ENCODE measurements at regions not wholly inside any gene's neighbourhood (a gene's known extent, or its start where the extent isn't known, plus 50 kb on each side); places are given as distances from the start of the nearest gene placed in this dataset.

DNA sequence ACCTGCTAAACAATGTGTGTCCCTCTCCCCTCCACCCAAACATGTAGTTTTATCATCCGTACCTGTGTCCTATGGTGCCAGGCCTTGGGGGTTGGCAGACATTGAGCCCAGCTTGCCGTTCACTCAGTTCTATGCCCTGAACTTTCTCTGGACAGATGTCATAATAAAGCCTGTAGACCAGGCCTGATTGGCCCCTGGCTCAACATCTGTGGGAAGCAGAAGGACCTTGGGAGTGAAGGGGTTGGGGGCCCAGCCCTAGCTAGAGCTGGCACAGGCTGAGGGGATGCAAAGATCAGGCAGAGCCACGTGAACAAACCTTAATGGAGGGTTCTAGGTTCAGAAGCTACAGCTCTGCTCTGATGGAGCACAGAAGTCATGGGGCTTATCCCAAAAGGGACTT, 600.6 kb downstream of the BUD13 start:
- no peak for DNase-seq

DNA sequence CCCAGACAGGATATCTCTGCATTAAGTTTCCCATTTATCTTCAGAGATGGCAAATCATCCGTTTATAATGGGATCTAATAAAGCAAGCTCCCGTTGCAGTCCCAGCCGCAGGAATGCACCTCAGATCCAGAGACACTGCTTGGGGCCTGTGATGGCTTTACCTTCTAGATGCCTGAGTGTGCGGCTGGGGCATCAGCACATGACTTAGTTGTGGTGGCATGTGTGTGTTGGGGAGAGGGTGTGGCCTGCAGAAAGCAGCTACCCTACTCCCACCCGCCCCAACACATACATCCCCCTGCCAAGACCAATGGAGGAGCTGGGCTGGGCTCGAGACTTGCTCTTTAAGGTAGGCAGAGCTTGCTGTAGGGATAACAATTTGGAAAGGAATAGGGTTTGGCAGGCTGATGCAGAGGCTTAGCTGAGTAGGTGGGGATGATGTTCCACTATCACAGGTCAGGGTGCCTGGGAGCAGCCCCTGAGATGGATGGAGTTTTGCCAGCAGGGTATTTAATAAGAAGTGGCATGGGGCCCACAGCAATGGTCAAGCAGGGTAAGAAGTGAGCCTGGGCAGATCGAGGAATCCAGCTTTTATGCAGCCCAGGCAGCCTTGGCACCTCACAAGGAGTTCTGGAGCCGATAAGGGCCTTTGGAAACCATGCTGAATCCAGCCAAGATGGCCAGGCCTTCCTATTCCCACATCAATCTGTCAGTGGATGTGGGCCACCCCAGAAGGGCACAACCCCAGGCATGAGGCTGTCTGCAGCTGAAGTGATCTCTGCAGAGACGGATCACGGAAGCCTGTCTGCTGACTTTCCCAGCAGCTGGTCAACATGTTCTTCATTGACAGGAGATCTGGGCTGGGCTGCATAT, 601.3 kb downstream of the BUD13 start:
- DNase-seq, result no peak

DNA sequence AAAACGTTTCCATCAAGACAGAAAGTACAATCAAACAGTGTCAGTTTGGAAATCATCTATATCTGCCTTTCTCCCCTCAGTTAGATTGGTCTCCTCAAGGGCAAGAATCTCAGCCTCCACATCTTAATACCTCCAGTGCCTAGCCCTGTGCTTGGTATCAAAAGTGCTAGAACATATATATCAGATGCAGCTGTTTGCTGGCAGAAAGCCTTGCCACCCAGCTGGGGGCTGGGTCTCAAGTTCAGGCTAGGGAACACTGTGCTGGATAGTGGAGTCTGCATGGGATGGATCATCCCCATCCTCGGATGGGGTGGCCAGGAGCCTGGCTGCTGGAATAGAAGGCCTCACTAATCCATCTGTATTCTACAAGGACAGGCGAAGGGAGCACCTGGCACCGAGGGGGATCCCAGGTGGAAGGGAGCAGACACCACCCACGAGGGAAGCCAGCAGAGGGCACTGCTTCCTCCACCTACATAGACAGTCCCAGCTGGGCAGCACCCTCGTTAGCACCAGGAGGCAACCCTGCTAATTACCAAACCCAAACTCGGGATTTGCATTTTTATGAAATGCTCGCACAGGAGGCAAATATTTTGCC, 602.2 kb downstream of the BUD13 start:
- DNase-seq, result peak; percentile 29

DNA sequence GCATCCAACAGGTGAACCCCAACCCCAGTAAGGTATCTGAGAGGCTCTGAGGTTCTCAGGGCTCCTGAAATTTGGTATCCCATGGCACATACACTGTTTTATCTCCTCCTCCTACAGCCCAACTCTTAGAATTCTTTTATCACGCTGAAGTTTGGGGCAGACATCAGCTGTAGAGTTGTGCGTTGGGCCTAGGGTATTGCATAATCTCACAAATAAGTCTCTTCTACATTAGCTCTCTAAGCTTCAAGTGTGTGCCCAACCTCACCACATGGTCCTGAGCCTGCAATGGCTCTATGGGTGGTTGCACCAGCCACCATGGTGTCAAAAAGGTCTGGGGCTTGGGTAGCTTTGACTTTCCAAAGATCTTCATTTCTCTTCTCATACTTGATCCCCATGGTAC, 603.0 kb downstream of the BUD13 start:
- DNase-seq, result no peak

DNA sequence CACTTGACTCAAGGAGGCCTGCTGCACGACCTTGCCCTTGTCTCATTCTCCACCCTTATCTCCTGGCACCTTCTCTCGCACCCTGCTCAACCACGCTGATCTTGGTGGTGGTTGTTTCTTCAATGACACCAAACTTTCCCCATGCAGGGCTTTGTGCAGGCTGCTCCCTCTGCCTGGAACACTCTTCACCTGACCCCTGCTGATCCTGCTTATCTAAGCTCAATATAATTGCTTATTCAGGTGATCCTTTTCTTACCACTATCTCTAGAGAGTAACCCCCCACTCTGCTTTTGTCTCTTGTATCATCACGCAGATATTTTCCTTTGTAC, 604.4 kb downstream of the BUD13 start:
- DNase-seq, result no peak

DNA sequence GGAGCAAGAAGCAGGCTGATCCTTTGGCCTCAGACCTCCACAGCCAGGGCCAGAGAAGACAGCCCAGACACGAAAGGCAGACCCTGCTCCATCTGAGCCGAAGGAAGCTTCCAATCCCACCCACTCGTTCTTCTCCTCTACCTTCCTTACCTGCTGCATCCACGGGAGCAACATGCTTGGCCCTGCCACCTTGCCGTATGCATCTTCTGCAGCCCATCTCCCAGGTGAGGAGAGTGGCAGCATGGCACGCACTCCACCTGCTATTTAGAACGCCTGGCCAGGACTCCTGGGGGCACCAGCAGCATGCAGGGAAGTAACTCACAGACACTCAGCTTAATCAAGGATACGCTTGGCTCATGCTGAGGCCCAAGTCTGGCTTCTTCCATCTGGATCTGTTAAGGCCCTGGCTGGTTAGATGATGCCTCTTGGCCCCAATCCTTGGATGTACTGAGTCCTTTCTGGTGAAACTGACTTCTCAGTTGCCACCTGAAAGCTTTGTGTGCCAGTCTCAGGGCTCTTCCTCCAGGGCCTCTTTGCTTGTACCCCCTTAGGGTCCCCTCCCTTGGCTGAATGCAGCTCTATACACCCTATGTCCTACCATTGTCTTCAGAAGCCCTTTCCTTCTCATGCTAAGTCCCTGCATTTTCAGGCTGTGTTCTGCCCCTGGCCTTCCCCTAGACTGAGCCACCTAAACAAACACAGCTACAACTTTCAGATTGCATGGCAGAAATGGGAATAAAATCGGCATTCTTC, 604.9 kb downstream of the BUD13 start:
- no peak for DNase-seq

DNA sequence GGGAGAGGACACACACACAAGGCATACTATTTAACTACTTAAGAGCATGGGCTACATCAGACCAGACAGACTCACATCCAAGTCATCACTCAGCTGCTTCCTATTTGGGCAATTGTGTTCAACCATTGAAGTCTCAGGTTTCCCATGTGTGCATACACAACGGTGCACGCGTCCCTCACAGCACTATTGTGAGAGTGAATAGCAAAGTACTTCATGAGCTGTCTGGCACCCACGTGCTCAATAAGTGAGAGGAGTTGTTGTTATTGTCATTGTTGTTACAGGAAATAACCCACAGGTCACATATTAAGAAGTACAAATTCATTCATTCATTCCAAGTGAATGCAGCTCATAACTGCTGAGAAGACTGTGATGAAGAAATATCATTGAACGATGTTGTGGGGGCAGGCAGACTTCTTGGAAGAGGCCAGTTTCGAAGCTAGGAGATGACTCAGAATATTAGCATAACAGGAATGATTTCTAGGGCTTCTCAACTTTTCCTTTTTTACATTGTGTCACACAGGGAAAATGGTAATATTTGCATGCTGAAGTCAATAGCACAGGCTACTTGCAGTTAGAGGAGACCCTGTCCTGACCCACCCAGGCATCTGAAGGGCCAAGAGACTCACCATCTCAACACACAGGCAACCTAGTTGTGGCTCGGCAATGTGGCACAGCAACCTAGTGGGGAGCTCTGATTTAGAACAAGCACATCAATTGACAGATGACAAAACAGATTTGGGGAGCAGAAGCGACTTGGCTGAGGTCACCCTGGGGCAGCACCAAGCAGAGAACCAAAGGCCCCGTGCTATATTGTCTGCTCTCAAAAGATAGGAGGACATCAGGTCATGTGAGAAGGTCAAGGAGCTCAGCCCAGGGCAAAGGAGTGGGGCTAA, 606.0 kb downstream of the BUD13 start:
- no peak for DNase-seq

DNA sequence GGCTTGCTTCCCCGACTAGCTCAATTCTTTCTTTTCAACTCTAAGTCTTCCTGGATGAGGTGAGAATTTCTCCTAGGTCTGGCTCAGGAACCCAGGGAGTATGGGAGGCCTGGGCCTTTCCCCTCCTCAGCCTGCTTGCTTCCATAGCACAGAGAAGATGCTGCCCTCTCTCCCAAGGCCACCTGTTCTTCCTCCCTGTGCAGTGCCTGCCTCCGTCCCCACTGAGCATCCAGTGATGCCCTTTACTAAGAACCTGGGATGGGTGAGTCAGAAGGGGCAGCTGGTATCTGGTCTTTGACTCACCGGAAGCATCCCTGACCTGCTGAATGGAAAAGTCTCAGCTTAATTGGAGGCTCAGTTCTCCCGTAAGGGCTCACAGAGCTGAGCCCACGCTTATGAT, 607.9 kb downstream of the BUD13 start:
- no peak for DNase-seq

DNA sequence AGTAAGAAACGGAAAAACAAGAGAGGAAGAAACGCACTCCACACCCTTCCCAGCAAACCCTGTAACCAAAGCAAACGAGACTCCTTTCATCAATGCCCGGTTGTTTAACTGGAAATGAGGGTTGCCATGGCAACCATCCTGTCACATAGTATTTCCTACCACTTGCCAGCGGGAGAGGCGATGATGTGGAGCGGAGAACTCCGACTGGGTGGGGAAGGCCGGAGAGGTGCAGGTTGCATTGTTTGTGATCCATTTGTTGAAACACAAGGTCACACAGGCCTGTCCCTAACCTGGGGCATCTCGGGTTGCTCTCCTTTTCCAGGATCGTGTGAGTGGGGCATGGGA, 609.9 kb downstream of the BUD13 start:
- DNase-seq, result peak; percentile 98

DNA sequence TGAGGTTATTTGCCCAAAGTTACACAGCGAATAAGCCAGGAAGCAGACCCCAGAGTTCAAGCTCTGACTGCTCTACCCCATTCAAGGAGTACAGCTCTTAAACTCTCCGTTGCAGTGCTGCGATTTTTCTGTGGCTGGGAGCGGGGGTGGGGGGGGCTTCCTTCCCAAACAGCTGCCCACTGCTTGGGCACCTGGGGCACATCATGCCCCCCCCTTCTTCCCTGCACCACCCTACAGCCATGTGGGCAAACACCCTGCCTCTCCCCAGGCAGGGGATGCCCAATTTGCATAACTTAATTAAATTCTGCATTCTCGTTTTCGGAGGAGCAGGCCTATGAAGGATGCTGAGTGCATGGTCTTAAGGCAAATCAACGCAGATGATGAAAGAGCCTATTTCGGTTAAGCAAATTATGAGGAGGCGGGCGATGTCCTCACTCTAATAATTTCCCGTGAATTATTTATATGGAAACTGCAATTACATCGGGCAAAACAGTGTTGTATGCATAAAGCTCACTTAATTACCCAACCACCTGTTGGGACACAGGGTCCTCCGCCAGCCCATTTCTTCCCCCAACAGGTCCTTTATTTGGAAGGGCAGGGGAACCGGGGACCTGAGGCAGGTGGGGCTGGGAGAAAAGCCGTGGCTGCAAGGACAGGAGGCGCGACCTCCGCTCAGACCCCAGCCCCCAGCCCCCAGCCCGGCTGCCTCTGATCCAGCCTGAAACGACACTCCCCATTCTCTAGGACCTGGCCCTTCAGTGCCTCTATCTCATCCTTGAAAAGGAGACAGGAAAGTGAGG, 610.5 kb downstream of the BUD13 start:
- DNase-seq, result peak; percentile 86

DNA sequence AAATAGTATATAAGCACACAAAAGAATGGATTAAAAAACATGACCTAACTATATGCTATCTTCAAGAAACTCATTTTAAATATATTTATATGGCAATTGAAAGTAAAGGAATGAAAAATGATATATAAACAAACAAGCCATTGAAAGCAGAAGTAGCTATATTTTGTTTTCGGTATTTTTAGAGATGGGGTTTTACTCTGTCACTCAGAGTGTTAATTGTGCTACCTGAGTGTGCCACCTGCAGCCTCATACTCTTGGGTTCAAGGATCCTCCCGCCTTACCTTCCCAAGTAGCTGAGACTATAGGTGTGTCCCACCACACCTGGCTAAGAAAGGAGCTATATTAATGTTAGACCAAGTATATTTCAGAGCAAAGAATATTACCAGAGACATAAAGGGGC, 624.1 kb downstream of the BUD13 start:
- DNase-seq, result no peak

DNA sequence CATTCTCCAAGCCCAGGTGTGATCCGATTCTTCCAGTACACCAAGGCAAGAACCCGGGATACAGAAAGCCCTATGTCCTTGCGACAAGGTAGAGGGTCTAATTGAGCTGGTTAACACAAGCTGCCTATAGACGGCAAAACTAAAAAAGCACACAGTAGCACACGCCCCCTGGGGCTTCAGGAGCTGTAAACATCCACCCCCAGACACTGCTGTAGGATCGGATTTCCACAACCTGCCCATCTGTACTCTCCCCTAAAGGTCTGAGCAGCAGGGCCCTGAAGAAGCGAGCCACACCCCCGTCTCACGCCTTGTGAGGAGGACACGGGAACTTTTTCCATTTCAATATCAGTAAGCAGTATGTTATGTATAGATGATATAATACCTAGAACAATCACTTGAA, 624.7 kb downstream of the BUD13 start:
- DNase-seq, result peak; percentile 59

DNA sequence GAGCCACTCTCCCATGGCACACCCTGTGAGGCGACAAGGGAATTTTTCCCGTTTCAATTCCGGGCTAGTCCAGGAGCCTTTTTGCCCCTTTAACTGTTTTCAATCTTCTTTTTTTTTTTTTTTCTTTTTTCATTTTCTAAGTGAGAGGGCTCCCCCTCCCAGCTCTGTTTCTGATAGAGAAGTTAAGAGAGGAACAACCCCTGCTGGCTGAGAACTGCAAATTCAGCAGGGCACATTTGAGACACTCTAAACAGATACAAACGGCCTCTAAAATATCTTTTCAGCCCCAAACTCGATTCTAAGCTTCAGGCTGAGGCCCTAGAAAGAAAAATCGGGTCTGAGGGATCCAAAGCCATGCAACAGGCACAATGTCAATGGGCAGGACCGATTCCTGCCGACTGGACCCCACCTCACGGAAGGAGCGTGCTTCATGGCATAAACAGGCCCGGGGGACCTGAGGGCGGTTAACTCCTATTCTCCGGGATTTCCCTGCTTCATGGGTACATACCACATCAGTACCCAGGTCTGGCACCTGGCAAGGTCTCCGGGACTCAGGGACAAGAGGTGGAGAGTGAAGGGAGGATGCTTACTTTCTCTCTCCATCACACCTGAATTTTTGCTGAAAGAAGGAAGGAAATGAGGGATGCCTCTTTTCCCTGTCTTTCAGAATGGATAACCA, 627.5 kb downstream of the BUD13 start:
- DNase-seq, result no peak

DNA sequence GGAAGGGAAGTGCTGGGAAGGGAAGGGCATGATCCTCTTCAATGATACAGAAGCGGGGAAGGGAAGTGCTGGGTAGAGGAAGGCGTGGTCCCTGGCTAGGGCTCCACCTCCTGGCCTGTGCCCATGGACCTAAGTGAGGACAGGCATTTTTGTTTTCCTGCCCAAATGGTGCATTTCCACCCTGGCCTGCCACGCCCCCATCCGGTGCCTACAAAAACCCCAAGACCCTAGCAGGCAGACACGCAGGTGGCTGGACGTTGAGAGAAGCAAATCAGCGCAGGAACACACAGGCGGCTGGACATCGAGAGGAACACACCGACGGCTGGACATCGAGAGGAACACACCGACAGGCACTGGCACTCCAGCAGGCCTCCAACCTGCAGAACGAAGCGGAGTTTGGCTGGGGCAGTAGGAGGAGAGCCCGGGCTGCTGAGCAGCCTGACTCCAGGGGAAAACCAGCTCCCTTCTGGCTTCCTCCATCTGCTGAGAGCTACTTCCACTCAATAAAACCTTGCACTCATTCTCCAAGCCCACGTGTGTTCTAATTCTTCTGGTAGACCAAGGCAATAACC, 628.3 kb downstream of the BUD13 start:
- DNase-seq, result no peak

DNA sequence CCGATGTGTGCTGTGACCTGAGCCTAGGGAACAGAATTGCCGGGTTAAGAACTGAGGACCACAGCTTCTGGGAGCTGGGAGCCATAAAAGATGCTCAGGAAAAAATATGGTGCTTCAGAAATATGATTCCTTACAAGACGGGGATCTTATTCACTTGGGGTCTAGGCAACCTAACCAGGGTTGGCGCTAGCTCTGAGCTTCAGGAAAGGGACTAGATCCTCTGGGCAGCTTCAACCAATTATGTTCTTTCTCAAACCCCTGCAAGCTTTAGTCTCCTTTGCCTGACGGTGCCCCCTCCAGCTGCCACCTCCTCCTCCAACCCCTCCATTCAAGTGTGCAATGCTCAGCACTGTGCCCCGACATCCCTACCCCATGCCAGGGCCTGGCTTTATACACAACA, 634.1 kb upstream of the CADM1 start:
- DNase-seq, result no peak

DNA sequence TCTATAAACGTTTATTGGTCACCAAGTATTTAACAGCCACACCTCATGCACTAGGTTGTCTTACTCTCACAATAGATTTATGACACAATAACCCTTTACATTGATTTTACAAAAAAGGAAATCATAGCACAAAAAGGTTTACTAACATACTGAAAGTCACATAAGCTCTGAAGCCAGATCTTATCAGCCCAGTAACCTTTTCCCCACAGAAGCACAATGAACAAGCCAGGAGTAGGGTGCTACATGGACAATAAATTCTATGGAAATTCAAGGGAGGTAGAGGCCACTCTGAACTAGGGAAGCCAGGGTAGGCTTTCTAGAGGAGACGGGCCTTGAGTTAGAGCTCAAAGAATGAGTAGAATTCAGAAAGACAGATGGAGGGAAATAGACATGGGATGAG, 633.5 kb upstream of the CADM1 start:
- no peak for DNase-seq

DNA sequence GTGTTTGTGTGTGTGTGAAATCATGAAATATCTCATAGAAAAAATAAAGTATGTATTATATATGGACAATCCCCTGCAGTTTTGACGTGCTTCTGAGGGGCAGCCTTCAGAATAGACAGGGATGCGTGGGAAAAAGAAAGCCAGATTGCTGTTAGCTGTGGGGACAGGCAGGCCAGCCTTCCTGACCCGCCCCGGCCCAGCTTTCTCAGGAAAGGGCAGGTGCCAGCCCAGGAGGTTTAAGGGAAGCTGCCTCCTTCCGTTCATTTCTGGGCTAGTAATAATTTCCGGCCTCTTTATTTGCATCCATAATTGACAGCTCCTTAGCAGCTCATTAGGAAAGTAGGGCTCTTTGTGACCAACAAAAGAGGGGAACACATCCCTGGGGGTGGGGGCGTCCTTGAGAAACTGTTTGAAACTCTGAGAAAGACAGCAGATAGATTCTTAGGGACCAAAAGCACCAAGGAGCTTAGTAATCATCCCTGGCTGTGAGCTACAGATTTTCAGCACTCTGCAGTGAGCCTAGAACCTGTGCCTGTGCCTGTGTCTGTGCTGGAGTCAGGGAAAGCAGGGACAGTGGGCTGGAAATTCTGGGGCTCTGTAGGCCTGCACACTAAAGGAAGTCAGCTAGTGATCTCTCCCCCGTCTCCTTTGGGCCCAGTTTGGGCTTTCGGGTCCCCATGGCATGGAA, 632.9 kb upstream of the CADM1 start:
- no peak for DNase-seq

DNA sequence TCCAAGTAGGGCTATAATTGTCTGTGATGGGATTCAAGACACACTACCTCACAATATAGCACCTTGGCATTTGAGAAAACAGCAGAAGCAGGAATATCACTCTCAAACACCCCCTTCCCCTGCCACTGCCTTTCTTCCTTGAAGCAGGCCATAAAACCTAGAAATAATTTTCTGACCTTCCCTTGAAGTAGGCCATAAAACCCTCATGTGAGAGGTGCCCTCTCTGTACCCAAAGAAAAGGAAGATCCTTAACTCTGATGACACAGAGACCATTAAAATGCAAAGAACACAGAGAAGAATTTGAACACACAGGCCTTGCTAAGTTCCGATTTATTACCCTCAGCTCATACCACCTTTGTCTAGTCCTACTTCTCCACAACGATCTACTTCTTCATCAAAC, 631.7 kb upstream of the CADM1 start:
- DNase-seq, result no peak

DNA sequence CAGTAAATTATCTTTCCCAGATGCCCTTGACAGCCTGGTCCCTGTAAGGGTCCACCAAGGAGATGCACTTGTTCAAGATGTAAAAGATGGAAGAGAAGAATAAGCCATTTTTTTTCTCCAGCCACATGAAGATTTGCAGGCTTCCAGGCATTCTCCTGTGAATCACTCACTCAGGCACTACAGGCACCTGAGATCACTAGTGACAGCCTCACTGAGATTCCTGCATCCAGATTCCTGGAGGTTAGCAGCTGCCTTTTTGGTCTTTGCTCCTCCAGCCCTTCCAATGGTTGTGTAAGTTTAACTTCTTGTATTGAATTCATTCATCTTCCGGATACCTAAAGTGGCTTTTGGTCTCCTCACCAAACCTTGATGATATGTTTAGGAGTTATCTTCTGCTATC, 630.2 kb upstream of the CADM1 start:
- no peak for DNase-seq

DNA sequence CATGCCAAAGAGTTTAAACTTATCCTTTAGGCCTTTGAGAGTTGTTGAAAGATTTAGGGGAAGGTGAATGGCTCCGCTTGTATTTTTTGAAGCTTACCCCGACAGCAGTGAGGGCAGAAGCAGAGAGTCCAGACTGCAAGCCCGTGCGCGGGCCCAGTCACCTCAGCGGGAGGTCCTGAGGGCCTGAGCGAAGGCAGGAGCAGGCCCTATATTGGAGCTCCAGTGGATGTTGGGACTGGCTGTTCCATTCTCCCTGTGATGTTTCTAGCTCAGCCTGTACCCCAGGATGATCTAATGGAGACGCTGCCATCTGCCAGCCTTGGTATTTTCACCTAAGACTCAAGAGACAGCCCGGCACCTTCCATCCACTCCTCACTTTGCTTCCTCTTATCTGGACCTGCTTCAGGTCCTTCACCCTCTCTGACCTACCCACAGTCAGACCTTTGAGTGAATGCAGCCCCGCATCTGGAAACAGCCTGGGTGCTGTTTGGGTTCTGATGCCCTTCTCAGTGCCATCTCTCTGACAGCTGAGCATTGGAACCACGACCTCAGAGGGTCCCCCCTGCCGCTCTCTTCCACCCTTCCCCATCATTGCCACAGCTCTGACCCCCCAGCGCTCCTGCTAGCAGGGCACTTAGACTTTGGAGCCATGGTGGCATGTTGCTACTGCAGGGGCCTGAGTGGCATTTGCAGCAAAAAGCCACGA, 628.2 kb upstream of the CADM1 start:
- DNase-seq, result no peak
